ENCODE measurements at regions not wholly inside any gene's neighbourhood (a gene's known extent, or its start where the extent isn't known, plus 50 kb on each side); places are given as distances from the start of the nearest gene placed in this dataset.

DNA sequence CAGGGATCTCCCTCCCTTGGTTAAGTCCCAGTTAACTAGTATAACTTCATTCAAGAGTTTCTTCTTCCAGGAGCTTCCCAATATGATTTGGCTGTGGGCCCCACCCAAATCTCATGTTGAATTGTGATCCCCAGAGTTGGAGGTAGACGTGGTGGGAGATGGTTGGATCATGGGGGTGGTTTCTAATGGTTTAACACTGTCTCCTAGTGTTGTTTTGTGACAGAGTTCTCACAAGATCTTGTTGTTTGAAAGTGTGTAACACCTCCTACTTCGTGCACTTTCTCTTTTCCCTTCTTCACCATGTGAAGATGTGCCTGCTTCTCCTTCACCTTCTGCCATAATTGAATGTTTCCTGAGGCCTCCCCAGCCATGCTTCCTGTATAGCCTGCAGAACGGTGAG is 251.8 kb upstream of the FGGY start:
- DNase-seq (ENCODE audit: low read depth in 1 of 2, low spot score in 1 of 2) = no peak
- no peak for TF ChIP-seq GABPA (IDR thresholded peaks at IDR 0.05; ENCODE audit: low read depth)
- TF ChIP-seq, protein P1, sequence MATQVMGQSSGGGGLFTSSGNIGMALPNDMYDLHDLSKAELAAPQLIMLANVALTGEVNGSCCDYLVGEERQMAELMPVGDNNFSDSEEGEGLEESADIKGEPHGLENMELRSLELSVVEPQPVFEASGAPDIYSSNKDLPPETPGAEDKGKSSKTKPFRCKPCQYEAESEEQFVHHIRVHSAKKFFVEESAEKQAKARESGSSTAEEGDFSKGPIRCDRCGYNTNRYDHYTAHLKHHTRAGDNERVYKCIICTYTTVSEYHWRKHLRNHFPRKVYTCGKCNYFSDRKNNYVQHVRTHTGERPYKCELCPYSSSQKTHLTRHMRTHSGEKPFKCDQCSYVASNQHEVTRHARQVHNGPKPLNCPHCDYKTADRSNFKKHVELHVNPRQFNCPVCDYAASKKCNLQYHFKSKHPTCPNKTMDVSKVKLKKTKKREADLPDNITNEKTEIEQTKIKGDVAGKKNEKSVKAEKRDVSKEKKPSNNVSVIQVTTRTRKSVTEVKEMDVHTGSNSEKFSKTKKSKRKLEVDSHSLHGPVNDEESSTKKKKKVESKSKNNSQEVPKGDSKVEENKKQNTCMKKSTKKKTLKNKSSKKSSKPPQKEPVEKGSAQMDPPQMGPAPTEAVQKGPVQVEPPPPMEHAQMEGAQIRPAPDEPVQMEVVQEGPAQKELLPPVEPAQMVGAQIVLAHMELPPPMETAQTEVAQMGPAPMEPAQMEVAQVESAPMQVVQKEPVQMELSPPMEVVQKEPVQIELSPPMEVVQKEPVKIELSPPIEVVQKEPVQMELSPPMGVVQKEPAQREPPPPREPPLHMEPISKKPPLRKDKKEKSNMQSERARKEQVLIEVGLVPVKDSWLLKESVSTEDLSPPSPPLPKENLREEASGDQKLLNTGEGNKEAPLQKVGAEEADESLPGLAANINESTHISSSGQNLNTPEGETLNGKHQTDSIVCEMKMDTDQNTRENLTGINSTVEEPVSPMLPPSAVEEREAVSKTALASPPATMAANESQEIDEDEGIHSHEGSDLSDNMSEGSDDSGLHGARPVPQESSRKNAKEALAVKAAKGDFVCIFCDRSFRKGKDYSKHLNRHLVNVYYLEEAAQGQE (IDR thresholded peaks at IDR 0.05; ENCODE audit: insufficient replicate concordance, low read depth) = no peak
- TF ChIP-seq, protein P2, sequence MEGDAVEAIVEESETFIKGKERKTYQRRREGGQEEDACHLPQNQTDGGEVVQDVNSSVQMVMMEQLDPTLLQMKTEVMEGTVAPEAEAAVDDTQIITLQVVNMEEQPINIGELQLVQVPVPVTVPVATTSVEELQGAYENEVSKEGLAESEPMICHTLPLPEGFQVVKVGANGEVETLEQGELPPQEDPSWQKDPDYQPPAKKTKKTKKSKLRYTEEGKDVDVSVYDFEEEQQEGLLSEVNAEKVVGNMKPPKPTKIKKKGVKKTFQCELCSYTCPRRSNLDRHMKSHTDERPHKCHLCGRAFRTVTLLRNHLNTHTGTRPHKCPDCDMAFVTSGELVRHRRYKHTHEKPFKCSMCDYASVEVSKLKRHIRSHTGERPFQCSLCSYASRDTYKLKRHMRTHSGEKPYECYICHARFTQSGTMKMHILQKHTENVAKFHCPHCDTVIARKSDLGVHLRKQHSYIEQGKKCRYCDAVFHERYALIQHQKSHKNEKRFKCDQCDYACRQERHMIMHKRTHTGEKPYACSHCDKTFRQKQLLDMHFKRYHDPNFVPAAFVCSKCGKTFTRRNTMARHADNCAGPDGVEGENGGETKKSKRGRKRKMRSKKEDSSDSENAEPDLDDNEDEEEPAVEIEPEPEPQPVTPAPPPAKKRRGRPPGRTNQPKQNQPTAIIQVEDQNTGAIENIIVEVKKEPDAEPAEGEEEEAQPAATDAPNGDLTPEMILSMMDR (IDR thresholded peaks at IDR 0.05; ENCODE audit: insufficient read depth, low read length) = no peak
- TF ChIP-seq POLR2AphosphoS5 (IDR thresholded peaks at IDR 0.05; ENCODE audit: low read depth) = no peak
- no peak for TF ChIP-seq SPI1 (IDR thresholded peaks at IDR 0.05; ENCODE audit: borderline replicate concordance, low read depth)
- Histone ChIP-seq H3K27me3 (ENCODE audit: insufficient read depth, poor library complexity, severe bottlenecking) (no peaks in the 10 kb centered on the region), H3K4me3 (replicated peaks; ENCODE audit: insufficient read depth, low read length) (no peak overlapping the region), H3K27ac (replicated peaks) (no peak overlapping the region)

DNA sequence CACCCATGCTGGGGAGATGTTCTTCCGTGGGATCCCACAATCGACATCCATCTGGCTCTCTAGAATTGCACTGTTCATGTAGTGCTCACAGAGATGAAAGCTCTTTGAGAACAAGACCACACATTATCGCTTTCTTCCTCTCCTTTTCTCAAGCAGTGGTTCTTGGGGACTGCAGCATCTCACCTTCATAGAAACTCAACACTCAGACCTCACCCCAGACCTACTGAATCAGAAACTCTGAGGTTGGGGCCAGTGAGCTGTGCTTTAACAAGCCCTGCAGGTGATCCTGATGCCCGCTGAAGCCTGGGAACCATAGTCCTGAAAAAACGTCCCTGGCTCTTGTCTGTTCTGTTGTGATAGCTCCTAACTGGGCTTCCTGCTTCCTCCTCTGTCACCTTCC is 251.3 kb upstream of the FGGY start:
- no peak for TF ChIP-seq POLR2AphosphoS5 (IDR thresholded peaks at IDR 0.05; ENCODE audit: low read depth)
- TF ChIP-seq, protein P1 (IDR thresholded peaks at IDR 0.05; ENCODE audit: insufficient replicate concordance, low read depth) = no peak
- TF ChIP-seq, protein P2 (IDR thresholded peaks at IDR 0.05; ENCODE audit: insufficient read depth, low read length) = no peak

DNA sequence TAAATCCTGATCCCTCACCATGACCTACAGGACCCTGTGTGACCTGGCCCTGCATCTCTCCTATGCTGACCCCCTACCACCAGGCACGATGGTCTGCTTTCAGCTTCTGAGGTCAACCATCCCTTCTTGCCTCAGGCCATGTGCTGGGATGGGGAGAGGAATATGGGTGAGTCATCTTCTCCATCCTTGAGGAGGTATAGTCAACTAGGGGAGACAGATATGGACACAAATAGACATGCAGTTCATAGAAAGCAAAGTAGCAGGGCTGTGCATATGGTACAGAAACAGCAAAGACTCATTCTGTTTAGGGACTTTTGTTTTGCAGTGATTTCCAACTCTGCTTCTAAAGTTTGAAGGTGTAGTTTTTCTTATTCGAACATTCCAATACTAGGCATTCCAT is 250.8 kb upstream of the FGGY start:
- no peak overlapping the region for H3K27ac ChIP-seq (replicated peaks)
- H3K4me3 ChIP-seq (replicated peaks; ENCODE audit: insufficient read depth, low read length) = no peak overlapping the region
- no peak for TF ChIP-seq SPI1 (IDR thresholded peaks at IDR 0.05; ENCODE audit: borderline replicate concordance, low read depth)
- TF ChIP-seq GABPA (IDR thresholded peaks at IDR 0.05; ENCODE audit: low read depth) = no peak
- TF ChIP-seq, protein P1 (IDR thresholded peaks at IDR 0.05; ENCODE audit: insufficient replicate concordance, low read depth) = no peak
- TF ChIP-seq, protein P2 (IDR thresholded peaks at IDR 0.05; ENCODE audit: insufficient read depth, low read length) = no peak
- TF ChIP-seq POLR2AphosphoS5 (IDR thresholded peaks at IDR 0.05; ENCODE audit: low read depth) = no peak
- H3K27me3 ChIP-seq (ENCODE audit: insufficient read depth, poor library complexity, severe bottlenecking) = no peaks in the 10 kb centered on the region
- no peak for DNase-seq (ENCODE audit: low read depth in 1 of 2, low spot score in 1 of 2)

More for the DNA sequence above, 251.3 kb upstream of the FGGY start:
- no peak overlapping the region for H3K27ac ChIP-seq (replicated peaks)
- no peak for DNase-seq (ENCODE audit: low read depth in 1 of 2, low spot score in 1 of 2)
- no peak overlapping the region for H3K4me3 ChIP-seq (replicated peaks; ENCODE audit: insufficient read depth, low read length)
- H3K27me3 ChIP-seq (ENCODE audit: insufficient read depth, poor library complexity, severe bottlenecking) = no peaks in the 10 kb centered on the region

All from HL-60 (cell line).